H1 (cell line): ENCODE measurements at regions not wholly inside any gene's neighbourhood (a gene's known extent, or its start where the extent isn't known, plus 50 kb on each side); places are given as distances from the start of the nearest gene placed in this dataset.

Source experiments
- CTCF ChIA-PET: fragments of 300-600 bp; sonication (Branson Sonifier 250); formaldehyde crosslinking; loops from one replicate; lab custom pipeline; 2021; ENCODE audit not compliant: partially characterized antibody; lab: Charles Lee
- POLR2A ChIA-PET: fragments of 300-600 bp; sonication (Branson Sonifier 250); formaldehyde crosslinking; loops from one replicate; lab custom pipeline; 2021; ENCODE audit warnings: inconsistent platforms; ENCODE audit not compliant: partially characterized antibody; lab: Charles Lee
- DNase-seq, 2 experiments: peaks; one replicate each; pipeline versions ENCODE4 v3.0.0 to v3.0.0-alpha.2; 2010 to 2022; ENCODE audit warnings: low spot score in 2 of 2, low read depth in 1 of 2, mixed read lengths in 1 of 2
- FAIRE-seq: peaks from 2 replicates; lab custom pipeline; 2011; peaks lifted over from hg19 to GRCh38; lab: Jason Lieb, UNC
- H2AFZ ChIP-seq: 2 replicates; pipeline ENCODE4 v1.8.1; 2012; ENCODE audit warnings: low read length, inconsistent platforms
- H2AK5ac ChIP-seq: 2 replicates; pipeline ENCODE4 v1.6.1; 2013; ENCODE audit warnings: low read depth, low read length
- H2BK120ac ChIP-seq: replicated peaks from 2 replicates; pipeline ENCODE3; 2013; ENCODE audit warnings: low read depth, low read length, inconsistent platforms
- H2BK12ac ChIP-seq: 2 replicates; pipeline ENCODE4 v1.6.1; 2013; ENCODE audit warnings: low read depth, low read length
- H2BK15ac ChIP-seq: 2 replicates; pipeline ENCODE4 v1.6.1; 2013; ENCODE audit warnings: low read length
- H2BK20ac ChIP-seq: 2 replicates; pipeline ENCODE4 v1.6.1; 2013; ENCODE audit warnings: low read length
- H2BK5ac ChIP-seq: 2 replicates; pipeline ENCODE4 v1.6.1; 2013; ENCODE audit warnings: low read depth, low read length
- H3K14ac ChIP-seq: 2 replicates; pipeline ENCODE4 v1.6.1; 2013; ENCODE audit warnings: inconsistent platforms; ENCODE audit not compliant: insufficient read length
- H3K18ac ChIP-seq: 2 replicates; pipeline ENCODE4 v1.6.1; 2013; ENCODE audit warnings: low read length; ENCODE audit errors: extremely low read depth
- H3K23ac ChIP-seq: 2 replicates; pipeline ENCODE4 v1.6.1; 2013; ENCODE audit warnings: inconsistent platforms; ENCODE audit not compliant: insufficient read length
- H3K23me2 ChIP-seq: 2 replicates; pipeline ENCODE4 v1.6.1; 2013; ENCODE audit warnings: low read depth, low read length
- H3K27ac ChIP-seq: 2 replicates; pipeline ENCODE4 v1.6.1; 2011; ENCODE audit warnings: low read depth, low read length, inconsistent platforms
- H3K27me3 ChIP-seq, 4 experiments: replicated peaks in 1 of 4; 1 replicate in 1 of 4; 2 replicates in 3 of 4; pipeline versions ENCODE4 v1.6.1 to v1.8.1; 2011 to 2013; ENCODE audit warnings: low read length in 3 of 4, mild to moderate bottlenecking in 3 of 4, inconsistent platforms in 2 of 4, mixed read lengths in 2 of 4, moderate library complexity in 1 of 4; ENCODE audit not compliant: control insufficient read depth in 3 of 4, insufficient read depth in 3 of 4; ENCODE audit errors: extremely low read depth in 1 of 4
- H3K36me3 ChIP-seq, 4 experiments: 2 replicates each; pipeline versions ENCODE4 v1.6.1 to v1.8.1; 2011 to 2013; ENCODE audit warnings: mild to moderate bottlenecking in 4 of 4, low read length in 3 of 4, moderate library complexity in 2 of 4, control low read depth in 1 of 4, inconsistent platforms in 1 of 4; ENCODE audit not compliant: insufficient read depth in 4 of 4, control insufficient read depth in 2 of 4
- H3K4ac ChIP-seq: replicated peaks from 2 replicates; pipeline ENCODE3; 2013; ENCODE audit warnings: low read length, low read depth, mixed read lengths, inconsistent platforms; ENCODE audit not compliant: insufficient read length
- H3K4me1 ChIP-seq, 4 experiments: replicated peaks in 1 of 4; 1 replicate in 1 of 4; 2 replicates in 3 of 4; pipeline versions ENCODE4 v1.6.1 to v1.8.1; 2011 to 2013; ENCODE audit warnings: low read length in 3 of 4, inconsistent platforms in 2 of 4, mixed read lengths in 1 of 4; ENCODE audit not compliant: insufficient read depth in 4 of 4, control insufficient read depth in 3 of 4
- H3K4me2 ChIP-seq, 2 experiments: 2 replicates each; pipeline versions ENCODE4 v1.6.1 to v1.8.1; 2011 to 2013; ENCODE audit warnings: low read depth in 2 of 2, low read length in 2 of 2, control low read depth in 1 of 2, inconsistent platforms in 1 of 2, mild to moderate bottlenecking in 1 of 2; ENCODE audit not compliant: insufficient read depth in 1 of 2
- H3K4me3 ChIP-seq, 4 experiments: fragments of 200-600, 300-600 bp in 1 of 4; sonication (generic), shearing (Covaris generic), sonication (Bioruptor Twin) in 1 of 4; 2 replicates each; pipeline versions ENCODE4 v1.5.1 to v1.8.1; 2011 to 2016; ENCODE audit warnings: low read length in 4 of 4, low read depth in 3 of 4, control low read depth in 2 of 4, inconsistent platforms in 2 of 4, mild to moderate bottlenecking in 2 of 4, mixed read lengths in 1 of 4, moderate library complexity in 1 of 4; ENCODE audit not compliant: insufficient read depth in 2 of 4; ENCODE audit errors: extremely low read depth in 1 of 4
- H3K56ac ChIP-seq: replicated peaks from 2 replicates; pipeline ENCODE3; 2013; ENCODE audit warnings: low read depth, mild to moderate bottlenecking, mixed read lengths, low read length, inconsistent platforms; ENCODE audit not compliant: insufficient read length
- H3K79me1 ChIP-seq: 2 replicates; pipeline ENCODE4 v1.6.1; 2013; ENCODE audit warnings: low read depth, low read length, control low read depth
- H3K79me2 ChIP-seq, 2 experiments: 2 replicates each; pipeline versions ENCODE4 v1.6.1 to v1.8.1; 2012 to 2013; ENCODE audit warnings: low read length in 2 of 2, mild to moderate bottlenecking in 2 of 2, inconsistent platforms in 1 of 2; ENCODE audit not compliant: insufficient read depth in 2 of 2, control insufficient read depth in 1 of 2
- H3K9ac ChIP-seq, 4 experiments: replicated peaks in 1 of 4; 1 replicate in 1 of 4; 2 replicates in 3 of 4; pipeline versions ENCODE4 v1.6.1 to v1.8.1; 2011 to 2013; ENCODE audit warnings: low read depth in 3 of 4, low read length in 3 of 4, control low read depth in 2 of 4, mild to moderate bottlenecking in 2 of 4, moderate library complexity in 2 of 4, inconsistent platforms in 1 of 4; ENCODE audit errors: extremely low read depth in 1 of 4
- H3K9me3 ChIP-seq, 2 experiments: 2 replicates each; pipeline versions ENCODE4 v1.6.1 to v1.8.1; 2012 to 2013; ENCODE audit warnings: mild to moderate bottlenecking in 2 of 2, moderate library complexity in 2 of 2, control low read depth in 1 of 2, inconsistent platforms in 1 of 2, low read depth in 1 of 2, low read length in 1 of 2, mixed read lengths in 1 of 2; ENCODE audit not compliant: insufficient read depth in 2 of 2
- H4K20me1 ChIP-seq, 2 experiments: replicated peaks in 1 of 2; 2 replicates each; pipeline versions ENCODE3 to v1.8.1; 2011 to 2013; ENCODE audit warnings: inconsistent platforms in 2 of 2, low read length in 2 of 2, mild to moderate bottlenecking in 1 of 2; ENCODE audit not compliant: insufficient read depth in 2 of 2, control insufficient read depth in 1 of 2
- H4K5ac ChIP-seq: 2 replicates; pipeline ENCODE4 v1.6.1; 2013; ENCODE audit warnings: low read length, low read depth, mixed read lengths, inconsistent platforms; ENCODE audit not compliant: insufficient read length
- H4K8ac ChIP-seq: 2 replicates; pipeline ENCODE4 v1.8.0; 2013; ENCODE audit warnings: mild to moderate bottlenecking, moderate library complexity, low read length, inconsistent platforms; ENCODE audit not compliant: insufficient read depth; ENCODE audit errors: extremely low read depth
- H4K91ac ChIP-seq: replicated peaks from 2 replicates; pipeline ENCODE3; 2013; ENCODE audit warnings: low read length, mixed read lengths, inconsistent platforms; ENCODE audit not compliant: insufficient read length
- BACH1 ChIP-seq: IDR thresholded peaks from 2 replicates; pipeline ENCODE4 v1.6.1; 2012; ENCODE audit warnings: low read length, improper control_type of control experiment
- CEBPB ChIP-seq: IDR thresholded peaks from 2 replicates; pipeline ENCODE4 v1.6.1; 2012; ENCODE audit warnings: low read depth, low read length
- CTCF ChIP-seq, 3 experiments: IDR thresholded peaks; 1 replicate in 2 of 3; 2 replicates in 1 of 3; pipeline versions ENCODE4 v1.5.1 to v1.6.1; 2011; ENCODE audit warnings: low read length in 3 of 3, mild to moderate bottlenecking in 3 of 3, inconsistent platforms in 2 of 3, low read depth in 1 of 3, moderate library complexity in 1 of 3; ENCODE audit not compliant: insufficient read depth in 1 of 3; ENCODE audit errors: control extremely low read depth in 1 of 3
- EZH2 ChIP-seq: fragments of 200-600 bp; sonication (generic); IDR thresholded peaks from 2 replicates; pipeline ENCODE4 v1.7.1; 2012; ENCODE audit warnings: low read depth, mild to moderate bottlenecking, moderate library complexity, low read length, inconsistent platforms; ENCODE audit not compliant: severe bottlenecking
- GTF2F1 ChIP-seq: IDR thresholded peaks from 2 replicates; pipeline ENCODE4 v1.6.1; 2012; ENCODE audit warnings: low read depth, low read length, improper control_type of control experiment, borderline replicate concordance
- JUND ChIP-seq: IDR thresholded peaks from 2 replicates; pipeline ENCODE4 v1.6.1; 2011; ENCODE audit warnings: mild to moderate bottlenecking, improper control_type of control experiment, low read length
- POU5F1 ChIP-seq: IDR thresholded peaks from 2 replicates; pipeline ENCODE4 v1.6.1; 2011; ENCODE audit warnings: low read depth, mild to moderate bottlenecking, low read length, moderate library complexity
- RAD21 ChIP-seq, 2 experiments: IDR thresholded peaks in 1 of 2; conservative IDR thresholded peaks in 1 of 2; 2 replicates each; pipeline ENCODE4 v1.6.1; 2011; ENCODE audit warnings: low read depth in 2 of 2, low read length in 2 of 2, improper control_type of control experiment in 1 of 2, inconsistent platforms in 1 of 2, mild to moderate bottlenecking in 1 of 2, moderate library complexity in 1 of 2
- SP2 ChIP-seq: IDR thresholded peaks from 2 replicates; pipeline ENCODE4 v1.6.1; 2012; ENCODE audit warnings: mild to moderate bottlenecking, low read length, inconsistent platforms
- TBP ChIP-seq: IDR thresholded peaks from 2 replicates; pipeline ENCODE4 v1.6.1; 2011; ENCODE audit warnings: low read depth, low read length, improper control_type of control experiment
- ZNF274 ChIP-seq: IDR thresholded peaks from 2 replicates; pipeline ENCODE4 v1.7.0; 2012; ENCODE audit warnings: low read length, borderline replicate concordance; ENCODE audit errors: extremely low read depth
- WGBS, 2 experiments: shearing (Covaris generic) in 1 of 2; methylation state at CpG; one replicate each; pipeline versions ENCODE4 v1.1.6 to v1.1.7; 2013 to 2015; ENCODE audit warnings: low lambda C conversion rate in 2 of 2, mixed read lengths in 2 of 2, inconsistent platforms in 1 of 2, low coverage in 1 of 2, missing lambda C conversion rate in 1 of 2; ENCODE audit not compliant: insufficient replicate concordance in 2 of 2, insufficient coverage in 1 of 2, insufficient read length in 1 of 2; ENCODE audit errors: extremely low coverage in 1 of 2, missing lambda C conversion rate in 1 of 2; 5-methylcytosine and 5-hydroxymethylcytosine counted together

DNA sequence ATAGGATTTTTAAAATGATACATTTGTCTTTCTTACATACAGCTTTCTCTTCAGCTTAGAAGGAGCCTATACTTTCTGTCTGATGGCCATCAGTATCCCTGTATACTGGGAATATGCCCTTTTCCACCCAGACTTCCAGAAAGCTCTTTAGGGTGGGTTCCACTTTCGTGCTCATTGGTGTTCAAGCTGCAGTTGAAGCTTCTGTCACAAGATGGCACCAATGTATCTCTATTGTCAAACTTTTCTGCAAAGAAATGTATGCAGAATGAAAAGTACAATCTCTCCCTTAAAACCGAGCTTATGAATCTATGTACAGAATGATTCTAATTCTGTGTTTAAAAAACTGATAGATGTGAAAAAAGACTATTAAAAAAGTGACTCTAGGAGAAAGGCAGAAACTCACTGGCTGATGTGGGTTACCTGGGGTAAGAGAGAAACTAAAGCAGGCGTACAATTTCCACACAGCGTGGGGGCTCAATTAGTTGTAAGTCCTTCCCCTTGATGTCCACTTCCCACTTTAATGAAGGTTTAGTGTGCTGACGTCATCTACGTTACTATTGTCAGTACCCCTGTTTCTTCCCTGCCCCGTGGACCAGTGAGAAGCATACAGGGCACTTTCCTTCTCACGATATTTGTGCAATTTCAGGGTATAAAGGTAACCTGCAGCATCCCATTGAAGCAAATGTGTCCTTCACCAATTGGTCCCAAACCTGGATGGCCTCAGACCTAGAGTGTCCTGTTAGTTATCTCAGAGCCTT lies 57.3 kb upstream of the TCEAL2 start:
- Histone ChIP-seq H2BK120ac (no peak overlapping the region), H2BK20ac (no peak overlapping the region)
- no peak for FAIRE-seq
- TF ChIP-seq POU5F1 (no peak), GTF2F1 (no peak), EZH2 (no peak), BACH1 (no peak), CEBPB (no peak), TBP (no peak), RAD21 (IDR thresholded peaks at IDR 0.05 in 1 of 2, conservative IDR thresholded peaks at IDR 0.05 in 1 of 2; ENCODE audit: low read depth in 2 of 2, low read length in 2 of 2) (peak; percentile 34 to 41), JUND (no peak), ZNF274 (no peak), CTCF (IDR thresholded peaks at IDR 0.05; ENCODE audit: control extremely low read depth in 1 of 3, insufficient read depth in 1 of 3, low read depth in 1 of 3, low read length in 3 of 3) (peak in 1 of 3 experiments; percentile 22; a peak in 1 of 4 replicates), SP2 (no peak)

More for the DNA sequence above, 57.3 kb upstream of the TCEAL2 start:
- Histone ChIP-seq H3K23me2 (no peaks in the 10 kb centered on the region), H3K27ac (no peak overlapping the region), H3K9ac (no peak overlapping the region), H3K23ac (no peak overlapping the region), H3K4ac (no peak overlapping the region), H3K56ac (no peak overlapping the region), H2BK5ac (no peak overlapping the region), H2AK5ac (no peak overlapping the region), H4K91ac (no peak overlapping the region), H4K8ac (no peak overlapping the region), H4K20me1 (no peaks in the 10 kb centered on the region), H3K18ac (no peak overlapping the region), H3K14ac (no peak overlapping the region), H3K4me1 (no peaks in the 10 kb centered on the region), H2BK15ac (no peak overlapping the region), H3K4me2 (no peak overlapping the region), H4K5ac (no peak overlapping the region), H3K27me3 (no peaks in the 10 kb centered on the region), H3K4me3 (no peak overlapping the region), H3K9me3 (peaks cover 3 to 31% of the 10 kb centered on the region in 2 experiments; a peak in 2 of 4 replicates), H3K36me3 (no peaks in the 10 kb centered on the region), H3K79me2 (no peaks in the 10 kb centered on the region), H2AFZ (no peak overlapping the region), H3K79me1 (no peaks in the 10 kb centered on the region), H2BK12ac (no peak overlapping the region)
- POLR2A ChIA-PET = no interaction called here
- CTCF ChIA-PET = interaction anchor here (1.3 kb wide), 1 partner anchor 69 kb away, joined by 3 read pairs; no protein-coding TSS in a partner anchor
- DNase-seq = no peak
- WGBS, 2 experiments = 78% methylated on average over 7 of the region's 8 CpGs; no CpG with 5 or more reads in 1 of the 2 experiments
